ENCODE measurements at regions not wholly inside any gene's neighbourhood (a gene's known extent, or its start where the extent isn't known, plus 50 kb on each side); places are given as distances from the start of the nearest gene placed in this dataset.
"Not testable (repeated sequence)": the region's sequence is repeated elsewhere in the genome, so short reads cannot be mapped to it uniquely, and the experiment has no call there.

DNA sequence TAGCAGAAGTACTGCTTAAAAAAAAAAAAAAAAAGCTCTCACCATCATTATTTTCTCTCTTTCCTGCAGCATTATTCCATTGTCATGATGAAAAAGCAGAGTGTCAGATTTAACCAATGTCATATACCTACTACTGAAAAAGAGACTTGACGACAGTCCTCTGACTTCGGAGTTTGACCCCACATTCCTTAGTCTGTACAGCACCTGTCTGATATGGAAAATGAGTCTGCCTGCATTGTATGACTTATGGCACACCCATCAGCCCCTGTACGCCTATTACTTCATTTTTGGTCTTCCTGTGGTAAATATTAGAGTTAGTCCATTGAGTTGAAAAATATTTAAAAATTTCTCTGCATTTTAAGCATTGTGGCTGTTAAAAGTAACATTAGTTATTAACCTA, 54.5 kb upstream of the NOX4 start:
- no peak overlapping the region for H3K9ac ChIP-seq (ENCODE audit: low read length)
- ChIA-PET RAD21 (ENCODE audit: low non-redundant PET in 1 of 2, low total read pairs in 2 of 2, uncharacterized antibody in 2 of 2, unreplicated experiment in 2 of 2) (no interaction called here), POLR2A (no interaction called here), CTCF (no interaction called here)
- BruUV-seq (replicated peaks) = no TSS peak
- no peak overlapping the region for H3K27ac ChIP-seq (ENCODE audit: low read depth, low read length)
- no peaks in the 10 kb centered on the region for H3K9me3 ChIP-seq (ENCODE audit: control insufficient read depth in 1 of 2, insufficient read depth in 1 of 2, low read depth in 1 of 2, low read length in 2 of 2)
- H3K4me1 ChIP-seq (ENCODE audit: control insufficient read depth in 1 of 2, insufficient read depth in 2 of 2, low read length in 2 of 2) = no peaks in the 10 kb centered on the region
- no peaks in the 10 kb centered on the region for H3K36me3 ChIP-seq (ENCODE audit: control insufficient read depth in 1 of 2, insufficient read depth in 2 of 2, low read length in 2 of 2)
- intact Hi-C loops (cut with micrococcal nuclease) = no loop called here
- no peaks in the 10 kb centered on the region for H3K79me2 ChIP-seq (ENCODE audit: insufficient read depth, low read length)
- no peak overlapping the region for H3K4me2 ChIP-seq (ENCODE audit: low read length)
- H2AFZ ChIP-seq (ENCODE audit: low read depth, low read length, poor library complexity, severe bottlenecking) = no peak overlapping the region
- H4K20me1 ChIP-seq (ENCODE audit: insufficient read depth) = no peaks in the 10 kb centered on the region; the same call in 1 of the 2 replicates
- TF ChIP-seq EZH2 (IDR thresholded peaks at IDR 0.05) = no peak
- no peak for TF ChIP-seq SP1 (IDR thresholded peaks at IDR 0.05; ENCODE audit: low read depth)
- no peak for TF ChIP-seq POLR2A (IDR thresholded peaks at IDR 0.05; ENCODE audit: borderline replicate concordance, extremely low read depth, insufficient read depth, insufficient read length)
- no peak for TF ChIP-seq ZFX (IDR thresholded peaks at IDR 0.05)
- TF ChIP-seq CBX3 (IDR thresholded peaks at IDR 0.05; ENCODE audit: low read depth) = no peak
- TF ChIP-seq ZNF274 (IDR thresholded peaks at IDR 0.05; ENCODE audit: low read depth, low read length) = no peak
- TF ChIP-seq, protein P1, sequence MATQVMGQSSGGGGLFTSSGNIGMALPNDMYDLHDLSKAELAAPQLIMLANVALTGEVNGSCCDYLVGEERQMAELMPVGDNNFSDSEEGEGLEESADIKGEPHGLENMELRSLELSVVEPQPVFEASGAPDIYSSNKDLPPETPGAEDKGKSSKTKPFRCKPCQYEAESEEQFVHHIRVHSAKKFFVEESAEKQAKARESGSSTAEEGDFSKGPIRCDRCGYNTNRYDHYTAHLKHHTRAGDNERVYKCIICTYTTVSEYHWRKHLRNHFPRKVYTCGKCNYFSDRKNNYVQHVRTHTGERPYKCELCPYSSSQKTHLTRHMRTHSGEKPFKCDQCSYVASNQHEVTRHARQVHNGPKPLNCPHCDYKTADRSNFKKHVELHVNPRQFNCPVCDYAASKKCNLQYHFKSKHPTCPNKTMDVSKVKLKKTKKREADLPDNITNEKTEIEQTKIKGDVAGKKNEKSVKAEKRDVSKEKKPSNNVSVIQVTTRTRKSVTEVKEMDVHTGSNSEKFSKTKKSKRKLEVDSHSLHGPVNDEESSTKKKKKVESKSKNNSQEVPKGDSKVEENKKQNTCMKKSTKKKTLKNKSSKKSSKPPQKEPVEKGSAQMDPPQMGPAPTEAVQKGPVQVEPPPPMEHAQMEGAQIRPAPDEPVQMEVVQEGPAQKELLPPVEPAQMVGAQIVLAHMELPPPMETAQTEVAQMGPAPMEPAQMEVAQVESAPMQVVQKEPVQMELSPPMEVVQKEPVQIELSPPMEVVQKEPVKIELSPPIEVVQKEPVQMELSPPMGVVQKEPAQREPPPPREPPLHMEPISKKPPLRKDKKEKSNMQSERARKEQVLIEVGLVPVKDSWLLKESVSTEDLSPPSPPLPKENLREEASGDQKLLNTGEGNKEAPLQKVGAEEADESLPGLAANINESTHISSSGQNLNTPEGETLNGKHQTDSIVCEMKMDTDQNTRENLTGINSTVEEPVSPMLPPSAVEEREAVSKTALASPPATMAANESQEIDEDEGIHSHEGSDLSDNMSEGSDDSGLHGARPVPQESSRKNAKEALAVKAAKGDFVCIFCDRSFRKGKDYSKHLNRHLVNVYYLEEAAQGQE (IDR thresholded peaks at IDR 0.05; ENCODE audit: low read depth) = no peak
- TF ChIP-seq, protein P2, sequence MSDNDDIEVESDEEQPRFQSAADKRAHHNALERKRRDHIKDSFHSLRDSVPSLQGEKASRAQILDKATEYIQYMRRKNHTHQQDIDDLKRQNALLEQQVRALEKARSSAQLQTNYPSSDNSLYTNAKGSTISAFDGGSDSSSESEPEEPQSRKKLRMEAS (IDR thresholded peaks at IDR 0.05) = no peak
- no peak for TF ChIP-seq EGR1 (IDR thresholded peaks at IDR 0.05; ENCODE audit: low read depth)
- TF ChIP-seq POLR2AphosphoS5 (IDR thresholded peaks at IDR 0.05; ENCODE audit: low read depth, low read length) = no peak
- TF ChIP-seq, protein P3, sequence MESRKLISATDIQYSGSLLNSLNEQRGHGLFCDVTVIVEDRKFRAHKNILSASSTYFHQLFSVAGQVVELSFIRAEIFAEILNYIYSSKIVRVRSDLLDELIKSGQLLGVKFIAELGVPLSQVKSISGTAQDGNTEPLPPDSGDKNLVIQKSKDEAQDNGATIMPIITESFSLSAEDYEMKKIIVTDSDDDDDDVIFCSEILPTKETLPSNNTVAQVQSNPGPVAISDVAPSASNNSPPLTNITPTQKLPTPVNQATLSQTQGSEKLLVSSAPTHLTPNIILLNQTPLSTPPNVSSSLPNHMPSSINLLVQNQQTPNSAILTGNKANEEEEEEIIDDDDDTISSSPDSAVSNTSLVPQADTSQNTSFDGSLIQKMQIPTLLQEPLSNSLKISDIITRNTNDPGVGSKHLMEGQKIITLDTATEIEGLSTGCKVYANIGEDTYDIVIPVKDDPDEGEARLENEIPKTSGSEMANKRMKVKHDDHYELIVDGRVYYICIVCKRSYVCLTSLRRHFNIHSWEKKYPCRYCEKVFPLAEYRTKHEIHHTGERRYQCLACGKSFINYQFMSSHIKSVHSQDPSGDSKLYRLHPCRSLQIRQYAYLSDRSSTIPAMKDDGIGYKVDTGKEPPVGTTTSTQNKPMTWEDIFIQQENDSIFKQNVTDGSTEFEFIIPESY (IDR thresholded peaks at IDR 0.05; ENCODE audit: extremely low read depth, insufficient replicate concordance, low read length) = no peak
- TF ChIP-seq JUND (IDR thresholded peaks at IDR 0.05) = no peak
- TF ChIP-seq TCF7L2 (IDR thresholded peaks at IDR 0.05; ENCODE audit: borderline replicate concordance, extremely low read depth, insufficient read depth, insufficient read length) = no peak
- TF ChIP-seq, protein P4, sequence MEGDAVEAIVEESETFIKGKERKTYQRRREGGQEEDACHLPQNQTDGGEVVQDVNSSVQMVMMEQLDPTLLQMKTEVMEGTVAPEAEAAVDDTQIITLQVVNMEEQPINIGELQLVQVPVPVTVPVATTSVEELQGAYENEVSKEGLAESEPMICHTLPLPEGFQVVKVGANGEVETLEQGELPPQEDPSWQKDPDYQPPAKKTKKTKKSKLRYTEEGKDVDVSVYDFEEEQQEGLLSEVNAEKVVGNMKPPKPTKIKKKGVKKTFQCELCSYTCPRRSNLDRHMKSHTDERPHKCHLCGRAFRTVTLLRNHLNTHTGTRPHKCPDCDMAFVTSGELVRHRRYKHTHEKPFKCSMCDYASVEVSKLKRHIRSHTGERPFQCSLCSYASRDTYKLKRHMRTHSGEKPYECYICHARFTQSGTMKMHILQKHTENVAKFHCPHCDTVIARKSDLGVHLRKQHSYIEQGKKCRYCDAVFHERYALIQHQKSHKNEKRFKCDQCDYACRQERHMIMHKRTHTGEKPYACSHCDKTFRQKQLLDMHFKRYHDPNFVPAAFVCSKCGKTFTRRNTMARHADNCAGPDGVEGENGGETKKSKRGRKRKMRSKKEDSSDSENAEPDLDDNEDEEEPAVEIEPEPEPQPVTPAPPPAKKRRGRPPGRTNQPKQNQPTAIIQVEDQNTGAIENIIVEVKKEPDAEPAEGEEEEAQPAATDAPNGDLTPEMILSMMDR (IDR thresholded peaks at IDR 0.05 in 2 of 3, conservative IDR thresholded peaks at IDR 0.05 in 1 of 3; ENCODE audit: borderline replicate concordance in 1 of 3, insufficient read depth in 1 of 3, low read depth in 2 of 3, low read length in 2 of 3) = no peak
- TF ChIP-seq RAD21 (IDR thresholded peaks at IDR 0.05; ENCODE audit: low read depth) = no peak
- H3K27me3 ChIP-seq (ENCODE audit: insufficient read depth, low read length) = peaks cover 13% of the 10 kb centered on the region; the same call in 1 of the 2 replicates
- no peak overlapping the region for H3K4me3 ChIP-seq (replicated peaks in 1 of 2; ENCODE audit: low read depth in 1 of 2, low read length in 2 of 2)
- no peaks in the 10 kb centered on the region for H3K9me2 ChIP-seq (ENCODE audit: insufficient read depth)
- DNase-seq (ENCODE audit: low read depth, low spot score) = no peak
- ATAC-seq = no peak

DNA sequence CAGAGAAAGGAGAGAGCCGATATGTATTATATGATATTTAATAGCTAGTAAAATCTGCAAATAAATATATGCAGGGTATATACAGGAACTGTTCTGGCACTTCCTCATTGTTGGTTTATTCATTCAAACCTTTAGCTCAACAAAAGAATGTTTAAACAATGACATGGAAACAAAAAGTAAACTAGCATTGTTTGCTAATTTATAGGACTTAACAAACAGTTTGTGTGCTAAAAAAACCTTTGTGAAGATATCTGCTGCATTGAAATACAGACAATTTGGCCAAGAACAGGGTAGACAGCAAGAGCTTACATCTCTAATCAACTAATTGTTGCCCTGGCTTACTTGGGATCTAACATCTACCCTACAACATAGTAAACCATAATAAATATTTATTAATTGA, 64.6 kb upstream of the NOX4 start:
- H3K27me3 ChIP-seq (ENCODE audit: insufficient read depth, low read length); H3K9ac ChIP-seq (ENCODE audit: low read length); intact Hi-C loops (cut with micrococcal nuclease); H3K36me3 ChIP-seq (ENCODE audit: control insufficient read depth in 1 of 2, insufficient read depth in 2 of 2, low read length in 2 of 2); H3K9me3 ChIP-seq (ENCODE audit: control insufficient read depth in 1 of 2, insufficient read depth in 1 of 2, low read depth in 1 of 2, low read length in 2 of 2); H3K4me2 ChIP-seq (ENCODE audit: low read length); CTCF ChIA-PET; DNase-seq (ENCODE audit: low read depth, low spot score); RAD21 ChIA-PET (ENCODE audit: low non-redundant PET in 1 of 2, low total read pairs in 2 of 2, uncharacterized antibody in 2 of 2, unreplicated experiment in 2 of 2); H3K9me2 ChIP-seq (ENCODE audit: insufficient read depth); H2AFZ ChIP-seq (ENCODE audit: low read depth, low read length, poor library complexity, severe bottlenecking); ATAC-seq; H3K79me2 ChIP-seq (ENCODE audit: insufficient read depth, low read length); H3K4me3 ChIP-seq (replicated peaks in 1 of 2; ENCODE audit: low read depth in 1 of 2, low read length in 2 of 2); H4K20me1 ChIP-seq (ENCODE audit: insufficient read depth); H3K4me1 ChIP-seq (ENCODE audit: control insufficient read depth in 1 of 2, insufficient read depth in 2 of 2, low read length in 2 of 2); POLR2A ChIA-PET; H3K27ac ChIP-seq (ENCODE audit: low read depth, low read length); BruUV-seq (replicated peaks): not testable (repeated sequence)
